GM19025 (cell line): ENCODE measurements at regions not wholly inside any gene's neighbourhood (a gene's known extent, or its start where the extent isn't known, plus 50 kb on each side); places are given as distances from the start of the nearest gene placed in this dataset.

Source experiments
- ATAC-seq: cut with Tn5 transposase; IDR thresholded peaks from one replicate; pipeline ENCODE4 v1.9.1; 2021; ENCODE audit warnings: mild to moderate bottlenecking, low read depth, moderate library complexity; ENCODE audit not compliant: unreplicated experiment

DNA sequence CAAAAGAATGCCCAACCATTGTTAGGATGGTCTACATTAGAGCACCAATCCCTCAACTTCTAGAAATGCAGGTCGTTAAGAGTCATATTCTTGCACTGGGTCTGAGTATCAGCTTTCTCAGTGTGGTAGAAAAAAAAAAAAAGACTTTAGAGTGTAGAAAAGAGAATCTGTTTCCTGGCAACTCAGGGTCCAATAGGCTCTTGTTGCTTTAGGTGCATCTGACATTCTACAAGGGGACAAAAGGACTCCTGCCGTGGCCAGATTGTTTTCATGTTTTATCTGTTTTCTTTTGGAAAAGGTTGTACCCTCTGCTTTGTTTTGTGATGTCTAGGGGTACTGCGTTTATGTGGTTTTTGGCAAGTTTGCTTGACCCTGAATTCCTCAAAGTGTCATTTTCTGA, 105.4 kb upstream of the KCNK2 start:
- ATAC-seq, result no peak

DNA sequence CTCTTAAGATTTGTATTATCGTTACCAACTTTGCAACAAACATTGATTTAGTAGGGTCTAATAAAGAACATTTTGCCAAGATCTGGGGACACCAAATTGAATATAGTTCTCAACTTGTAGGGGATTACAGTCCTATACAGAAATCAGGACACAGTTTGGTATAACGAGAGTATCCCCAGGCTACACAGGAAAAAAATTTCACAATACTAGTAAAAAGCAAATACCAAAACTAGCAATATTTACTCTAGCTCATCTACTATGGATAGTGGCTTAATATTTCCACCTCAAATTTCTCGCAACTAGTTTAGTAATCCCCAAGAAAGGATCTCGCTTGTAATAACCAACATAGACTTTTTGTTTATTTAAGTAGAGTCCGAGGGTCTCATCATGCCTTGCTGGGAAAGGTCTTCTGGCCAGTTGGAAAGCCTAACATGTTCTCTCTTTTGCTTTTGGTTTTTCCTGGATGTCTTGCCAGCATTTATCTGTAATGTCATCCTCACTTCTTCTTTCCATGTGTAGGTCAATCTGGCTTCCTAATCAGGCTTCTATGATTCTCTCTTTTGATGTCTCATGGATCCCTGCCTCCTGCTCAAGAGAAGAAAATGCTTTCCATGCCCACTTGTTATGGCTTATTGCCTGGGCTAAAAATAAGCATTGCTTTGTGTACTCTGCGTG, 104.7 kb upstream of the KCNK2 start:
- ATAC-seq, result no peak

DNA sequence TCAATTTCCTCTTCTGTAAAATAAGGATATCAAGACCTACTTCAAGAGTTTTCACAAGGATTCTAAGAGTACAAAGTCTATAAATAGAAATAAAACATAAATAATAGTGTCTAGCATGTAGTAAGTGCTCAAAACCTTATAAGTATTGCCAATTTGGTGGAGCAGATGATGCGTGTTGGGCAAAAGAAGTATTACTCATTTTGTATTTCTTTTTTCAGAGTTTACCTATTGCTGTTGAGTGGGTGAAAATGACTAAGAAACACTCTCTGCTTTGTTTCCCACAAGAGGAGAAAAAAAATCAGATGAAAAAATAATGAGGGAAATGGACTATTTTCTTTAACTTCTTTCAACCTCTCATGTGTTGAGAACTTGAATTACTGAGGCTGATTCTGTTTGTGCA, 103.3 kb upstream of the KCNK2 start:
- no peak for ATAC-seq

DNA sequence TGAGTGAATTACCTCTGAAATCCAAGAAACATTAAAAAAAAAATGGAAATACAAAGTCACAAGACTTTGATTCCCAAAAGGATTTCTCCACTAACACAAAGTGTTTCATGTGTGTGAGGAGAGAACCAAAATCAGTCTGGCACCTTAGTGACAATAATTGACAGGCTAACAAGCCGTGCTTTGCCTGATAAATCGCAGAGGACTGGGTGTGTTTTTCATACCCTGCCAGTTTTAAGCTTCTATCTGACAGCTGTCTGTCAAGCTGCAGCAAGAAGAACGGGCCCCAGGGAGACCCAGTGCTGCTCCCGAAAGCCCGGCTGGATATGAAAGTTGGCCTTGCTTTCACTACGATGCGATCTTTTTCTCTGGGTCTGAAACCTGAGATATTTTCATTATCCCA, 101.6 kb upstream of the KCNK2 start:
- ATAC-seq, result no peak

DNA sequence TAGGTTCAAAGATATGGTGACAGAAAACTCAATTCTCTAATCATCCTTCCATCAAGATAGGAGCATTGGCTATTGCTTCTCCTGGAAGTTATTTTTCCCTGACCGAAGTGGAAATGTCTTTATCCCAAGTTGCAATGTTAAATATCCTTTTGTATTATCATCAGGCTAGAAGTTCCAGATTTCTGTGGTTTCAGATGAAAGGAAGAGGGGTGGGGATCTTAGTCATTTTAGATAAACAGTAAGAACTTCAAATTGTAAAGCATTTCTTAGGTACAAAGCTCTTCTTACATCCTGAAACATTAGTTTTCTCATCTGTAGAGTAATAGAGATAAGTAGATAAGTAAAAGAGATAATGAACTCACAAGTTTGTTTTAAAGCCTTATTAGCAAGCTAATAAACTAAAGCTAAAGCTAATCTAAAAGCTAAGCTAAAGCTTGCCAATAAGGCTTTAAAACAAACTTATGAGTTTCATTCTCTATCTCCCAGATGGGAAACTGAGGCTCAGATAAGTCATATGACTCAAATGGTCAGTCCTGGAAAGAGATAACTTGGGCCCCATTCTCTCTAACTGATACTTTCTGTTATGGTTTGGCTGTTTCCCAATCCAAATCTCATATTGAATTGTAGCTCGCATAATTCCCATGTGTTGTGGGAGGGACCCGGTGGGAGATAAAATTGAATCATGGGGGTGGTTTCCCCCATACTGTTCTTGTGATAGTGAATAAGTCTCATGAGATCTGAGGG, 99.2 kb upstream of the KCNK2 start:
- no peak for ATAC-seq

DNA sequence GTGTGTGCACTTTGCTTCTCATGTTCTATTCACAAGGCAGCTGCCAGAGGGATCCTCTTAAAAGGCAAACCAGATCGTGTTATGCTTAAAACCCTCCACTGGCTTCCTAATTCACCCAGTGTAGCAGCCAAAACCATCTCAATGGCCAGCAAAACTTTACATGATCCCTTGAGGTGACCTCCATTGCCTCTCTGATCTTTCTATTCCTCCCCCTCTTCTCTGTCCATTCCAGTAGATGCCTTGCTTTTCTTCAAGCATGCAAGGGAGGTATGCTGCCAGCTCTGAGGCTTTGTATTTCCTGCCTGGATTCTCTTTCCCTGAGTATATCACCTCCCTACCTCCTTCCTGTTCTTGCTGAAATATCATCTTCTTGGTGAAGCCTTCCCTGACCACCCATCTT, 93.2 kb upstream of the KCNK2 start:
- no peak for ATAC-seq

DNA sequence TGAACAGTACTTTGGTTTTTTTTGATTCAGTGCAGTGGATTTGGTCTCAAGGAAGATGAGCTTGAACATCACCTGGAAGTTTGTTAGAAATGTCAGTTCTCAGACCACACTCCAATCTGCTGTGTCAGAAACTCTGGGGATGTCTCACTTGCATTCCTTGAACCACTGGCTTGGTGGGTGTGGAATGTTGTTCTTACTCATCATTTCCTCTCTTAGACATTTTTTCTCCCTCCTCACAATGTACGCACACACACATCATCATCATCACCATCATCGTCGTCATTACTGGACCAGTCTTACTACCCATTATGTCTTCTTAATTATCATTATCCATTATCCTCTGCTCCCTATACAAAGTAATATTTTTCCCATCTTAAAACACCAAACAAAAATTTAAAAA, 91.9 kb upstream of the KCNK2 start:
- ATAC-seq, result no peak

DNA sequence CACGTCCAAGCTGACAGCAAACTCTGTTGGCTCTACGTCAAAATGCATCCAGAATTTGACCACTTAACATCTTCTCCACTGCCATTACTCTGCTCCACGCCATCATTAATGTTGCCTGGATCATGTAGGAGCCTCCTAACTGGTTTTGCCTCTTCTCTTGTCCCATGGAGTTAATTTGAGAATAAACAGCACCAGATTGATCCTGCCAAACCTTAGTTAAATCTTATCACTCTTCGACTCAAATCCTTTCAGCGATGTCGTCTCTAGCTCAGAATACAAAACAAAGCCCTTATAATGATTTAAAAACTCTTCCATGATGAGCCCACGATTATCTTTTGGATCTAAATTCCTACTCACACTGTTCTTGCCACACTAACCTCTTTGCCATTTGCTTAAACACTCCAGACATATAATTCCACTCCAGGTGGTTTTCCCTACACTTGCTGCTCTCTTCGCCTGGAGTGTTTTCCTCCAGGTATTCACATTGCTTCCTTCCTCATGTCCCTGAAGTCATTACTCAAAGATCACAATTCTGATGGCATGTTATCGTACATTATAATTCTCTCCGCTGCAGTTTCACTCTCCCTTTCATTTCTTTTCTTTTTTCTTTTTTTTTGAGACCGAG, 90.7 kb upstream of the KCNK2 start:
- no peak for ATAC-seq

DNA sequence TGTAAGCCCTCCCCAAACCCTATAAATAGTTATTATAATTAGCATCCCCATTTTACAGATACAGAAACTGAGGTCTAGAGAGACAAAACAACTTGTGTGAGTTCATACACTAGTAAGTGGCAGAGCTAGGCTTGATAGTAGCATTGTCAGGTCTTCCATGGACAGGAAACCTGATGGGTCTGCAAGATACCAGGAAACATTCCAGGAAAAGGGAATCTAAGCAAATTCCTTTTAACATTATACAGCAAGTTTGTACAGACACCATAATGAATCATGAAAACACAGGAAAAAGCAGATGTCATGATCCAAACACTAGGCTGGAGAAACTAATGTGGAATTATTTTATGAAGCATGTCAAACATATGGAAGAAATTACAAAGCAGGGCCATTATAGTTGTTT, 89.1 kb upstream of the KCNK2 start:
- no peak for ATAC-seq

DNA sequence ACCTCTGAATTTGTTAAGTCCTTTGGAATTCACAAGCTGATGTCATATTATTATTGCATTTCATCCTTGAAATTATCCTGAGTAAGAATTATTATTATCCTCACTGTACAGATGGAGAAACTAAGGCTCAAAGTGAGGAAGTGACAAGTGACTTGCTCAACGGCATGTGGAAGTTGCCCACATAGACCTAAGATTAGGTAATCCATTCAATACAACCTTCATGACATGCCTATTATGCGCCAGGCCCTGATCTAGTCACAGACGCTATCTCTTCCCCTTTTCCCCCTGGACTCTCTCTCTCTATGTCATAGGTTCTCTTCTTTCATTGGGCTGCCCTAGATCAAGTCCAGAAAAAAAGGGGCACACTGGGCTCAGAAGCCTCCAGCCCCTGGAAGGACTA, 84.9 kb upstream of the KCNK2 start:
- no peak for ATAC-seq

DNA sequence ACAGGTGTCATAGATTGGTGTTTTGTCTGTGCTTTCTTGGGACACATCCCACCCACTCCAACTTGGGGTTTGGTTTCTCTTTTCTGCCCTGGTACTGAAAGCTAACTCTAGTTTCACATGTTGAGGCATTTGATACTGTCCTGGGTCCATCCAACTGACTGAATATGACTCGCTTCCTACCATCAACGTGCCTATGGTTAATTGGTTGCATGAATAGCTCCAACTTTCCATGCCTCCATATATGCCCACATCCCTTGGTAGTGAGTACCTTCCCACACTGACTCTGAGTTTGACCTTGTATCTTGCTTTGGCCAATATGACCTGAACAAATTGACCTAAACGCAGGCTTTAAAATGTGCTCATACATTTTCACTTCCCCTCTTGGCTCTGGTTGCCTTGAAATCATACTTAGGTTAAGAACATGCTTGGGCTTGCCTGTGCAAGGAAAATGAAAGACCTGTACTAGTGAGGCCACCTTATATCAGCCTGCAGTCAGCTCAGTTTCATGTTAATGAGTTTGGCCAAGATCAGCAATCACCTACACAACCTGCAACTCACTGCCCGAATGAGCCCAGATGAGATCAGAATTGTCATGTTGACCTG, 81.0 kb upstream of the KCNK2 start:
- peak; percentile 88 for ATAC-seq

DNA sequence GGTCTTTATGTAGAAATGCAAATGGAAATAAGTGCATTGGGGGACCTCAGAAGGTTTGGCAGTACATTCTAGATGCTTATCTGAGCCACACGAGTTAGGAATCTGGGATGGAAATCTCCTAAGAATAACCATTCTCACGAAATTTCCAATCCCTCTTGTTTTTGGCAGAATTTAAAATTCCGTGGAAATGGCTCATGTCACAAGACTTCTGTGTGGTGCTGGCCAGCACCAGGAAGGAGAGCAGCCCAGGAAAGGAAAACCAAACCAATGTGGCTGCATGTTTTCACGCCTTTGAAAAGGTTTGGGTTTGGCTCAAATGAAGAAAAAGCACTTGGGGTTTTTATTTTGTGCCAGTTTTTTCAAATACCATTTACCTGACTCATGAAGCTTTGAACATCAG, 80.1 kb upstream of the KCNK2 start:
- ATAC-seq, result no peak

DNA sequence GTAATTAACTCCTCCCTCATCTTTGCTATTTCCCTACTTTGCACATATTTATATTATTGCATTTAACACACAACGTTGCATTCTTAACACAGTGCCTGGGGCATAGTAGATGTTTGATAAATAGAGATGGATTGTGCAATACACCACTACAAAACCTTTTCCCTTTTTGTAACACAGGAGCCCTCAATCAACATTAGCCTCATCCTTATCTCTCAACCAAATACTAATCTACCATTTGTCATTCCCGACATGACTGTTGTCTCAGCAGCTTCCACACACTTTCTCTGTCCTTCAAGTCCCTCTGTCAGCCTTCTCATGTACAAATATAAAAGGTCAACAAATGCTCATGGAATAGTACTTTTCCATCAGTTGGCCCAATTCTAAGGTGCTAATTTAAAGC, 78.9 kb upstream of the KCNK2 start:
- ATAC-seq, result no peak

DNA sequence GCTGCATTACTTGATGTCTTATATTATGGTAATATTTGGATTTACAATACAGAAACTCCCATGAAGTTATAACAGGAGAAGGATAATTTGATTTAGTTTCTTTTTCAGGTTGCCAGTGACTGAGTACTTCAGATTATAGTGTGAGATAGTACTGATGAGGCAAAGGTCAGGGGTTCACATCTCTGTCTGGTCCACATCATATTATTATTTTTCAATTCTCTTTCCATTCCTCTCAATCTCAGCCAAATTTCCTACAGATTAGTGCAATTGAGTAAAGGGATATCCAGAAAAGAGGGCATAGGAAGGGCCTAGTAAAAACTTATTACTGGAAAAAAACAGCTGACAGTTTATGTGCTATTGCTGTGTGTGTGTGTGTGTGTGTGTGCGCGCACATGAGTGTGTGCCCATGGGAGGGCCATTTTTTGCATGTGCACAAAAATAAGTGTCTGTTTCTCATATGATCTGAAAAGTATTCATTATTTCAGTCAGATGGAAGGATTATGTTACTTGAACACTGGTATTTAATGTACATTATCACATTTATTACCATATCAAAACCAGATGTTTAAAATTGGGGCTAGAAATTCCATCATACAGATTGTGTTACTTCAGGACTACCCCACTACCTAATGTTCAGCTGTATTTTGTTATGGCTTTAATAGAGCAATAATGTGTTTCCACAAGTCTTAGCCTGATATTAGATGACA, 78.3 kb upstream of the KCNK2 start:
- ATAC-seq, result no peak

DNA sequence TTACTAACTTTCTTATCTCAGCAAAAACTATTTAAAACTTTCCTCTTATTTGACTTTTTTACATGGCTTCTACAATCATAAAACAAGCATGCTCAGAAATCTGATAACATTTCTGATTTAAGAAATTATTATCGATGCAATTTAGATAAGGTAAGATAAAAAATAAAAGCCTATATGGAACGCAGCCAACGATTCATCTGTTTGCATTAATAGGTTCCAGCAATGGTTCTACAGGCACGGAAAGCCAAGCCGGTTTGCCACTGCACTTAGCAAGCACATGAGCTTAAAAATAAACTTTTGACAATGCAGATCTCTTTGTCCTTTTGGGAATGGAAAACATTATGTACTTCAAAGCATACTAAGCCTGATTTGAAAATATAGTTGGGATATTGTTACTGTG, 77.5 kb upstream of the KCNK2 start:
- no peak for ATAC-seq

DNA sequence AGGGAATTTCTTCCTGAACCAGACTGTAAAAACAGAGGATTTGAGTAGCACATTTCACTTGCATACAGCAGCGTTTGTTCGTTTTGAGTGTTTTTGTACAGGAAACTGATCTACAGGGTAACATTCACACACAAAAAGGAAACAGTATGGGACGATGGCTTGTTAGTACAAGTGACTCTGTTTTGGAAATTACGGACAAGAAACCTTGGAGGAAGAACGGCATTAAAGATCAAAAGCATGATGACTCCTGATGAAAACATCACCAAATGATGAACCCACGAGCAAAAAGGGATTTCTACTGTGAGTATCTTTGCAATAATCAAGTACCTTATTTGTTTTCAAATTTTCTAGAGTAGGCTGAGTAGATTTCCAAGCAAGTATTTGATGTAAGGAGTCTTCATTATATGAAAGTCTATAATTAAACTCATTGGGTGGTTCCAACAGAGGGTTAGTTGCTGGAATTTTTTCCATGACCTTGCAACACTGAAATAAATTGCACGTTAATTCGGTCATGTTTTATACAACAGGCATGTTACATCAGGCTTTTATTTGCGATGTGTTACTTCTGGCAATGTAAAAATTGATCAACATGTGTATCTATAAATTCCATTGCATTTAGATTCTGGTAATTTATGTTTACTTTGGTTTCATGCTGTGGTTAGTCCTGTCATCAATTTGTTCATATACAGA, 76.7 kb upstream of the KCNK2 start:
- no peak for ATAC-seq

DNA sequence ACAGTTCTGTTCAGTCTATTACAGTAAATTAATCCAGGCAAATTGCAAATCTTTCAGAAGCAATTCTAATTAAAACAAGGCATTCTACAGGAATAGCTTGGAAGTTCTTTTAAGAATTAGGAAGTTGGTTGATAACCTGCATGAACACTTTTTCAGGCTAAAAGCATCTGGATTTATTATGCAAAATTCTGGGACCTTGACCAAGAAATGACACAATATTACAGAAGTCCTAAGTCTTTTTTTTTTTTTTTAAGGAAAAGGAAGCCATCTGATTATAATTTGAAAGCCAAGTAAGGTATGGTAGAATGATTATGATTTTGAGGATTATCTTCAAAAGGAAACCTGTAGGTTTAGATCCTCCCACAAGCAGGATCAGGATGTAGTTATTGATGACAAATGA, 74.7 kb upstream of the KCNK2 start:
- ATAC-seq, result no peak

DNA sequence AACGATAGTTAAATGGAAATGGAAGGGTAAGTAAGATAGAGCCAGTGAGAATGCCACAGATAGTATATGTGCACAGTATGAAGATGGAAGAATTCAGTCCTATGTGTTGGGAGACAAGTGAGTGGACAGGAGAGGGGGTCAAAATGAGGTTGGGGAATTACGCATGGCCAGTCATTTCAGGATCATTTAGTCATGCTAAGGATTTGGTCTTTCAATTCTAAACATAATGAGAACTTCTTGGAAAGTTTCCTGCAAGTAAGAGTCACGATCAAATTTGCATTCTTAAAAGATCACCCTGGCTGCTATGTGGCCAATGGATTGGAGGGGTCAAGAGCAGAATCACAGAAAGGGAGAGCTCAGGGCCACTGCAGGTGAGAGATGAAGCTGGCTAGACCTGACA, 64.0 kb upstream of the KCNK2 start:
- no peak for ATAC-seq

DNA sequence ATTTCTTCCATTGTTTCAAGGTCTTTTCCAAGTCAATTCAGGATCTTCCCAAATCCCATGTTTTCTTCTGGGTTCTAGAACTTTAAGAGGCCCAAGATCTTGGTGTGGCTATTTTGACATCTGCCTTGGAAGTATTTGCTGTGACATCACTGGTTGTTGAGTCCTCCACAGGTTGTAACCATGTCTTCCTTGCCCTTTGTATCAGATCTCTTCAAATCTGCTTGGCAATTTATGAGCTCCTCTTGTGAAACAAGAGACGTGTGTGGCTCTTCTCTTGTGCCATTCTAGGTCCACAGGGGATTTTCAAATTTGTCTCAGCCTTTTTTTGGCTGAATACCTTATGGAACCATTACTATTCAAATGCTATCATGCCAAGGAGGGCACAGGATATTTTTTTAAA, 60.3 kb upstream of the KCNK2 start:
- ATAC-seq, result no peak

DNA sequence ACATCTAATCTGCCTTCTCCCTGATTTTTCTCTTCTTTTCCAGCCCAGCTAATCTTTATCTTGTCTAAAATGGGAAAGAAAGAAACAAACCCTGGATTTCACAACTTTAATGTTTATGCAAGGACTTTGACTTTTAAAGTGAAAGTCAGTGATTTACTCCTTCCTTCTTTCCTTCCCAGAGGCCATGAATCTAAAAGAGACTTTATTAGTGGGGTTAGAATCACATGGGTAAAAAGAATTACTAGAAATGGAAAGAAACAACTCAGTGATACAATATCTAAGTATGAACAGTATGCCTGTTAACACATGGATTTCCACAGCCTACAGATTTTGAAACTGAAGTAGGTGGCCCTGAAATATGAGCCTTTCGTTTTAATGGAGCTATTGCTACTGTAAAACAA, 59.8 kb upstream of the KCNK2 start:
- no peak for ATAC-seq
